ENCODE measurements at regions not wholly inside any gene's neighbourhood (a gene's known extent, or its start where the extent isn't known, plus 50 kb on each side); places are given as distances from the start of the nearest gene placed in this dataset.
A peak's percentile ranks its signal among the peaks of the same experiment; 100 is the strongest.

GRCh38 chr9:27985714-27986113 is 412.4 kb upstream of the C9orf72 start:
- H3K27me3 ChIP-seq = no peaks in the 10 kb centered on the region
- TF ChIP-seq, protein P1, sequence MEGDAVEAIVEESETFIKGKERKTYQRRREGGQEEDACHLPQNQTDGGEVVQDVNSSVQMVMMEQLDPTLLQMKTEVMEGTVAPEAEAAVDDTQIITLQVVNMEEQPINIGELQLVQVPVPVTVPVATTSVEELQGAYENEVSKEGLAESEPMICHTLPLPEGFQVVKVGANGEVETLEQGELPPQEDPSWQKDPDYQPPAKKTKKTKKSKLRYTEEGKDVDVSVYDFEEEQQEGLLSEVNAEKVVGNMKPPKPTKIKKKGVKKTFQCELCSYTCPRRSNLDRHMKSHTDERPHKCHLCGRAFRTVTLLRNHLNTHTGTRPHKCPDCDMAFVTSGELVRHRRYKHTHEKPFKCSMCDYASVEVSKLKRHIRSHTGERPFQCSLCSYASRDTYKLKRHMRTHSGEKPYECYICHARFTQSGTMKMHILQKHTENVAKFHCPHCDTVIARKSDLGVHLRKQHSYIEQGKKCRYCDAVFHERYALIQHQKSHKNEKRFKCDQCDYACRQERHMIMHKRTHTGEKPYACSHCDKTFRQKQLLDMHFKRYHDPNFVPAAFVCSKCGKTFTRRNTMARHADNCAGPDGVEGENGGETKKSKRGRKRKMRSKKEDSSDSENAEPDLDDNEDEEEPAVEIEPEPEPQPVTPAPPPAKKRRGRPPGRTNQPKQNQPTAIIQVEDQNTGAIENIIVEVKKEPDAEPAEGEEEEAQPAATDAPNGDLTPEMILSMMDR (IDR thresholded peaks at IDR 0.05) = no peak
- TF ChIP-seq POLR2A (IDR thresholded peaks at IDR 0.05) = no peak
- intact Hi-C loops (cut with DNase I) = no loop called here
- H3K9me3 ChIP-seq = no peaks in the 10 kb centered on the region
- DNase-seq (no peak), ATAC-seq (no peak)
- WGBS (ENCODE audit: insufficient coverage, low coverage, low lambda C conversion rate, missing lambda C conversion rate) = 56% methylated on average over 1 of the region's 1 CpG
- no peaks in the 10 kb centered on the region for H3K4me1 ChIP-seq
- no peaks in the 10 kb centered on the region for H3K36me3 ChIP-seq
- no peak overlapping the region for H3K4me3 ChIP-seq
- no peak overlapping the region for H3K27ac ChIP-seq

DNA sequence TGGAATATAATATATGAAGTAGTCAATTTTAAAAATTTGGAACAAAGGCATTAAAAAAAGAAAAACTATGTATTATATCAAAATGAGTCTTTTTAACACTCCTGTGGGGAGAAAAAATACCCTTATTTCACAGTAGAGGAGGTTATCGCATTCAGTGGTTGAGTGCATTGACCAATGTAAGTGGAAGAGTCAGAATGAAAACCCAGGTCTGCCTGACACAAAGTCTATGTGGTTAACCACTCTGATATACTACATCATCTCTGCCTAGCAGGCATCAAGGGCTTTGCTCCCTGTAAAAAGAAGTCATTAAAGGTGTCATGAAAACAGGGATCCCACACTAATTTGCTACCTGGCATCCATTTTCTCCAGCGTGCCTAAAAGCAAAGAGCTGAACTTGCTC is 417.2 kb upstream of the C9orf72 start:
- no peaks in the 10 kb centered on the region for H3K27me3 ChIP-seq
- H3K9me3 ChIP-seq = no peaks in the 10 kb centered on the region
- H3K36me3 ChIP-seq = no peaks in the 10 kb centered on the region
- ATAC-seq = no peak
- no peak for DNase-seq
- TF ChIP-seq POLR2A (IDR thresholded peaks at IDR 0.05) = no peak
- 75% methylated on average over 2 of the region's 2 CpGs for WGBS (ENCODE audit: insufficient coverage, low coverage, low lambda C conversion rate, missing lambda C conversion rate)
- intact Hi-C loops (cut with DNase I) = no loop called here
- no peak overlapping the region for H3K4me3 ChIP-seq
- no peak overlapping the region for H3K27ac ChIP-seq
- H3K4me1 ChIP-seq = no peaks in the 10 kb centered on the region

DNA sequence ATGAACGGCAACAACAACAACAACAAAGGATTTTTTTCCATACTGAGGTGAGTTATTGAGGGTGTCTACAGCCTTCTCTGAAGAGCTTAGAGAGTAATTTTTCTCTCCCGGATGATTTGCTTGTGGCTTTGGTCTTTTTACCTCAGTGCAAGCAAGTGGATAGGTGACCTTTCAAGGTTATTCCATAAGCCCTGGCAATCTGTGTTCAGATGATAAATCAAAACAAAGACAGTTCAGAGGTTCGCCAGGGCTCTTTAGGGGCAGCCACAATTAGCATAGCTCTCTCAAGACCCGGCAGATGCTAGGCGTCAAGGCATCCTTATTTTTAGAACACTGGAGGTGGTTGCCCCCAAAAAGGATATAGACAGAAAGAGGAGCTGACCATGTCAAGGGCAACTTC is 417.9 kb upstream of the C9orf72 start:
- no peak overlapping the region for H3K27ac ChIP-seq
- no peaks in the 10 kb centered on the region for H3K9me3 ChIP-seq
- DNase-seq (no peak), ATAC-seq (no peak)
- no peaks in the 10 kb centered on the region for H3K4me1 ChIP-seq
- H3K36me3 ChIP-seq = no peaks in the 10 kb centered on the region
- no peak overlapping the region for H3K4me3 ChIP-seq
- intact Hi-C loops (cut with DNase I) = no loop called here
- H3K27me3 ChIP-seq = no peaks in the 10 kb centered on the region
- WGBS (ENCODE audit: insufficient coverage, low coverage, low lambda C conversion rate, missing lambda C conversion rate) = 66% methylated on average over 5 of the region's 5 CpGs
- TF ChIP-seq, protein P1 (IDR thresholded peaks at IDR 0.05) = no peak
- TF ChIP-seq POLR2A (IDR thresholded peaks at IDR 0.05) = no peak

DNA sequence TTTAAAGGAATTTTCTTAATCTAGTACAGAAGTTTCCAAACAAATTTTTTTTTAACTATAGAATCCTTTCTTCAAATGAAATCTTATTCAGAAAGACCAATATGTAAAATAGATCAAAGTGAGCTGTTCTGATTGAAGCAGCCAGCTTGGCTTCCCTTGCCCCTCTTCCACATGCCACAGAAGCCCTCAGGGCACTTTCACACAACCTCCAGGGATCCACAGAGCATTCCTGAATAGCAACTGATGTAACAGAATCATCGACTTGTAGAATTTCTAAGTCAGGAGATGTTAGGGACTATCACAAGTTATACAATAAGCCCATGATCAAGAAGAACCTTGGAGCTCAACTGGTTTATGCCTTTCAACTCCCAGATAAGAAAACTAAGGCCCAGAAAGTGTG is 427.8 kb upstream of the C9orf72 start:
- intact Hi-C loops (cut with DNase I) = no loop called here
- H3K9me3 ChIP-seq = peaks cover 0 to 3% (median 0%) of the 10 kb centered on the region in 4 donors
- no peaks in the 10 kb centered on the region for H3K36me3 ChIP-seq
- ATAC-seq = no peak
- TF ChIP-seq POLR2A (IDR thresholded peaks at IDR 0.05) = no peak
- TF ChIP-seq, protein P1 (IDR thresholded peaks at IDR 0.05) = no peak
- WGBS (ENCODE audit: insufficient coverage, low coverage, low lambda C conversion rate, missing lambda C conversion rate) = 30% methylated on average over 1 of the region's 1 CpG
- no peaks in the 10 kb centered on the region for H3K27me3 ChIP-seq
- H3K4me3 ChIP-seq = no peak overlapping the region
- H3K4me1 ChIP-seq = no peaks in the 10 kb centered on the region
- no peak overlapping the region for H3K27ac ChIP-seq
- DNase-seq = no peak

- no peaks in the 10 kb centered on the region for H3K36me3 ChIP-seq
- no peak overlapping the region for H3K27ac ChIP-seq
- DNase-seq (no peak), ATAC-seq (peak; percentile 48 to 81 (median 66))
- H3K9me3 ChIP-seq = peaks cover 0 to 3% (median 0%) of the 10 kb centered on the region in 4 donors
- intact Hi-C loops (cut with DNase I) = no loop called here
- no peak overlapping the region for H3K4me3 ChIP-seq
- H3K27me3 ChIP-seq = no peaks in the 10 kb centered on the region
- no peaks in the 10 kb centered on the region for H3K4me1 ChIP-seq
- TF ChIP-seq, protein P1 (IDR thresholded peaks at IDR 0.05) = no peak
- no peak for TF ChIP-seq POLR2A (IDR thresholded peaks at IDR 0.05)
- WGBS (ENCODE audit: insufficient coverage, low coverage, low lambda C conversion rate, missing lambda C conversion rate) = 46% methylated on average over 4 of the region's 4 CpGs
Measured at GRCh38 chr9:28004900-28005299, 431.6 kb upstream of the C9orf72 start.

Data from right lobe of liver (tissue), 6 donors.